ENCODE measurements at regions not wholly inside any gene's neighbourhood (a gene's known extent, or its start where the extent isn't known, plus 50 kb on each side); places are given as distances from the start of the nearest gene placed in this dataset.
A peak's percentile ranks its signal among the peaks of the same experiment; 100 is the strongest.

GRCh38 chr9:20205821-20206220 lies 416.5 kb downstream of the MLLT3 start:
- Mint-ChIP-seq H3K27ac (no peak overlapping the region), H3K9me3 (no peaks in the 10 kb centered on the region), H3K4me1 (peaks cover 23 to 31% of the 10 kb centered on the region in 2 donors), H3K27me3 (ENCODE audit: low read depth in 3 of 3) (peaks cover 0 to 5% (median 0%) of the 10 kb centered on the region in 3 donors), H3K36me3 (no peaks in the 10 kb centered on the region), H3K4me3 (no peak overlapping the region)
- no peak for DNase-seq

DNA sequence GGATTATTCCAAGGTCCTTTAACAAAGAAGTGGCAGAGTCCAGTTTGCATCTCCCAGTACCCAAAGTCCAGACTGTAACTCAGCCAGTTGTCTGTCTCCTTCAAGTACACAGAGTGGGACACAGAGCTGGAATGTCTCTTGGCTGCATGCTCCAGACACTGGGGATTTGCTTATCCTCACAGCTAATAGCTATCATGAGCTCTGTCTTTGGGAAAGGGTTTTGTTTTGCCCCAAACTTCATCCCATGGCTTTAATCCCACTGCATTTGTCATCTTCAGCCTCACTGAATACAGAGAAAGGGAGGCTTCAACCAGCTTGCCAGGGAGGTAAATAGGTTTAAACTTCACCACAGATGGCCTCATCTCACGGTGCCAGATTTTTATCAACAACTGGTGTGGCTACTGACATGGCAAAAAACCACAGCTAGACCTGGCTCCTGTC lies 412.2 kb upstream of the SLC24A2 start:
- Mint-ChIP-seq H3K36me3 (no peaks in the 10 kb centered on the region), H3K9me3 (peaks cover 0 to 9% (median 0%) of the 10 kb centered on the region in 6 donors), H3K4me3 (no peak overlapping the region), H3K27ac (no peak overlapping the region), H3K27me3 (ENCODE audit: low read depth in 3 of 3) (peaks cover 2 to 9% (median 2%) of the 10 kb centered on the region in 3 donors), H3K4me1 (no peaks in the 10 kb centered on the region)
- no peak for DNase-seq

- Mint-ChIP-seq H3K36me3 (peaks cover 0 to 2% (median 0%) of the 10 kb centered on the region in 3 donors), H3K27ac (no peak overlapping the region), H3K9me3 (peaks cover 0 to 14% (median 3%) of the 10 kb centered on the region in 6 donors), H3K27me3 (ENCODE audit: low read depth in 3 of 3) (peaks cover 2 to 9% (median 3%) of the 10 kb centered on the region in 3 donors), H3K4me1 (no peaks in the 10 kb centered on the region), H3K4me3 (no peak overlapping the region)
- no peak for DNase-seq
Observed at GRCh38 chr9:20200581-20200980, 411.7 kb upstream of the SLC24A2 start.

DNA sequence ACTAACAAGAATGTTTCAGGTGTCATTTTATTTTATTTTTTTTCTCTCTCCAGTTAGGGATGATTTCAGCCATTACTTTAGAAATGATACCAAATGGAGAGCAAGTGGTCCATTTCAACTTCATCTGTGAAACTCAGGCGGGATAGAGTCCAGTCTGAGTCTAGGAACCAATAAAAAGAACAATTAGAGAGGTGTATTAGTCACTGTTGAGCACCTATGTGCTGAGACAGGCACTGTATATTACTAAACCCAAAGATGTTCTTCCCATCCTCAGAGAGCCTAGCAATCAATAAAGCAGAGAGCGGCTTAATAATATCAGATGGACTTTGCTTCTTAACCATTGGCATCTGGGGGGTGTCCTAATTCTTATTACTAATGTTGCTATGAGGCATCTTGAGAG lies 410.3 kb upstream of the SLC24A2 start:
- no peak overlapping the region for H3K4me3 Mint-ChIP-seq
- H3K27me3 Mint-ChIP-seq (ENCODE audit: low read depth in 3 of 3): peaks cover 2 to 6% (median 3%) of the 10 kb centered on the region in 3 donors
- no peak overlapping the region for H3K27ac Mint-ChIP-seq
- H3K9me3 Mint-ChIP-seq: peaks cover 0 to 17% (median 5%) of the 10 kb centered on the region in 6 donors
- H3K4me1 Mint-ChIP-seq: no peaks in the 10 kb centered on the region
- no peak for DNase-seq
- peaks cover 0 to 4% (median 0%) of the 10 kb centered on the region in 3 donors for H3K36me3 Mint-ChIP-seq

- H3K27me3 Mint-ChIP-seq (ENCODE audit: low read depth in 3 of 3): peaks cover 2 to 6% (median 3%) of the 10 kb centered on the region in 3 donors
- H3K27ac Mint-ChIP-seq: no peak overlapping the region
- H3K4me3 Mint-ChIP-seq: no peak overlapping the region
- H3K36me3 Mint-ChIP-seq: peaks cover 0 to 4% (median 0%) of the 10 kb centered on the region in 3 donors
- H3K4me1 Mint-ChIP-seq: no peaks in the 10 kb centered on the region
- no peak for DNase-seq
- peaks cover 0 to 17% (median 5%) of the 10 kb centered on the region in 6 donors for H3K9me3 Mint-ChIP-seq
Observed at GRCh38 chr9:20197976-20198685, 409.3 kb upstream of the SLC24A2 start.

GRCh38 chr9:20191228-20191840 lies 402.5 kb upstream of the SLC24A2 start:
- H3K36me3 Mint-ChIP-seq: peaks cover 0 to 4% (median 1%) of the 10 kb centered on the region in 3 donors
- no peaks in the 10 kb centered on the region for H3K4me1 Mint-ChIP-seq
- no peak for DNase-seq
- peaks cover 2 to 11% (median 5%) of the 10 kb centered on the region in 6 donors for H3K9me3 Mint-ChIP-seq
- no peak overlapping the region for H3K4me3 Mint-ChIP-seq
- H3K27me3 Mint-ChIP-seq (ENCODE audit: low read depth in 3 of 3): peaks cover 0 to 4% (median 0%) of the 10 kb centered on the region in 3 donors
- no peak overlapping the region for H3K27ac Mint-ChIP-seq

- Mint-ChIP-seq H3K27ac (no peak overlapping the region), H3K9me3 (peaks cover 0 to 3% (median under 1%) of the 10 kb centered on the region in 6 donors), H3K4me3 (no peak overlapping the region), H3K27me3 (ENCODE audit: low read depth in 3 of 3) (peaks cover 0 to 2% (median 0%) of the 10 kb centered on the region in 3 donors), H3K4me1 (no peaks in the 10 kb centered on the region), H3K36me3 (peaks cover 0 to 4% (median 0%) of the 10 kb centered on the region in 3 donors)
- no peak for DNase-seq
Observed at GRCh38 chr9:20189871-20190270, 401.0 kb upstream of the SLC24A2 start.

GRCh38 chr9:20188616-20189369 lies 400.0 kb upstream of the SLC24A2 start:
- no peaks in the 10 kb centered on the region for H3K4me1 Mint-ChIP-seq
- H3K9me3 Mint-ChIP-seq: peaks cover 0 to 2% (median 0%) of the 10 kb centered on the region in 6 donors
- H3K36me3 Mint-ChIP-seq: peaks cover 0 to 7% (median 0%) of the 10 kb centered on the region in 3 donors
- no peak overlapping the region for H3K4me3 Mint-ChIP-seq
- no peak for DNase-seq
- H3K27me3 Mint-ChIP-seq (ENCODE audit: low read depth in 3 of 3): peaks cover 0 to 2% (median 0%) of the 10 kb centered on the region in 3 donors
- no peak overlapping the region for H3K27ac Mint-ChIP-seq

GRCh38 chr9:20187318-20187717 lies 398.5 kb upstream of the SLC24A2 start:
- Mint-ChIP-seq H3K4me3 (no peak overlapping the region), H3K9me3 (peaks cover 0 to 2% (median 0%) of the 10 kb centered on the region in 6 donors), H3K36me3 (peaks cover 0 to 7% (median 0%) of the 10 kb centered on the region in 3 donors), H3K27me3 (ENCODE audit: low read depth in 3 of 3) (peaks cover 0 to 2% (median 0%) of the 10 kb centered on the region in 3 donors), H3K4me1 (no peaks in the 10 kb centered on the region), H3K27ac (peak overlapping the region in 1 of 6 donors; percentile 12)
- no peak for DNase-seq

DNA sequence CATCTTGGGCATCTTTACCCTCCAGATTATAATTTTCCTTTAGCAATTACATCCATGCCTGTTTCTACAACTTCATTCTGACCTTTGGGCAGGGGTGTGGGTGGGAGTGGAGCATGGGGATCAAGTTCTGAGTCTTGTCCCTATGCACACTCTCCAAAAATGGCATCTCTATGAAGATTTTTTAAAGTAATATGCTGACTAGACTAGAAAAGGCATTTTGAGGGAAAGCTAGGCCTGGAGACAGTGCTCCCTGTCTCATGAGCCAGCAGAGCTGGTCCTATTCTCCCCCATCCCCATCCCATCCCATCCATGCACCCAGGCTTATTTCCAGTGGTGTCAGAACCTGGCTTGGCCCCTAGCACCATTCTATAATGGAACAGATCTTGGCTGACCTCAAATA lies 398.0 kb upstream of the SLC24A2 start:
- peaks cover 0 to 7% (median 0%) of the 10 kb centered on the region in 3 donors for H3K36me3 Mint-ChIP-seq
- no peak overlapping the region for H3K4me3 Mint-ChIP-seq
- H3K9me3 Mint-ChIP-seq: peaks cover 0 to 2% (median 0%) of the 10 kb centered on the region in 6 donors
- H3K4me1 Mint-ChIP-seq: no peaks in the 10 kb centered on the region
- H3K27me3 Mint-ChIP-seq (ENCODE audit: low read depth in 3 of 3): no peaks in the 10 kb centered on the region
- H3K27ac Mint-ChIP-seq: no peak overlapping the region
- no peak for DNase-seq

- Mint-ChIP-seq H3K36me3 (peaks cover 0 to 7% (median 0%) of the 10 kb centered on the region in 3 donors), H3K27me3 (ENCODE audit: low read depth in 3 of 3) (no peaks in the 10 kb centered on the region), H3K9me3 (peaks cover 0 to under 1% (median 0%) of the 10 kb centered on the region in 6 donors), H3K27ac (no peak overlapping the region), H3K4me3 (no peak overlapping the region), H3K4me1 (no peaks in the 10 kb centered on the region)
- DNase-seq: no peak
Observed at GRCh38 chr9:20186231-20186630, 397.4 kb upstream of the SLC24A2 start.

DNA sequence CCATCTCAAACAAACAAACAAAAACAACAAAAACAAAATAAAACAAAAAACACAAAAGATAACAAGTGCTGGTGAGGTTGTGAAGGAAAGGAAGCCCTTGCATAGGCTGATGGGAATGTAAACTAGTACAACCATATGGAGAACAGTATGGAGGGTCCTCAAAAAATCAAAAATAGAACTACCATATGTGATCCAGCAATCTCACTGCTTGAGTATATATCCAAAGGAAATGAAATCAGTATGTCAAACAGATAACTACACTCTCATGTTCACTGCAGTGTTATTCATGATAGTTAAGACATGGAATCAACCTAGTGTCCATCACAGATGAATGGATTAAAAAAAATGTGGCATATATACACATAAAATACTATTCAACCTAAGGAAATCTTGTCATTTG lies 395.7 kb upstream of the SLC24A2 start:
- Mint-ChIP-seq H3K4me3 (no peak overlapping the region), H3K27ac (no peak overlapping the region), H3K4me1 (no peaks in the 10 kb centered on the region), H3K9me3 (no peaks in the 10 kb centered on the region), H3K36me3 (peaks cover 0 to 7% (median 0%) of the 10 kb centered on the region in 3 donors), H3K27me3 (ENCODE audit: low read depth in 3 of 3) (no peaks in the 10 kb centered on the region)
- DNase-seq: no peak

DNA sequence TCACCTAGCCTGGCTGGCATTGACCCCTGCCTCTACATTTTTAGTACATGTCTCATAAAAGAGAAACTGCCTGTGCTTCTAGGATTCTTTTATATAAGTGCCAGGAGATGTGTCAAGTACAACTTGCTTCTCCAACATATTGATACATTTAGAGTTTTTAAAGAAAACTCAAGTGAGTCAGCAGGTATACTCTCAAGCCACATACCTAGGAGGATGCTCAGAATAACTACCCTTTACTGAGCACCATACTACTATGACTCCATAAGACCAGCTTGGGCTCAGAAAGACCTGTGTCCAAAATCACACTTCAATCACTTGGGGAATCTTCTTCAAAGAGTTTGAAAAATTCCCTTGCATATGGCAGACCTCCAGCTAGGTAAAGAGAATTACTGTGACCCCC lies 389.8 kb upstream of the SLC24A2 start:
- Mint-ChIP-seq H3K36me3 (no peaks in the 10 kb centered on the region), H3K4me1 (no peaks in the 10 kb centered on the region), H3K9me3 (no peaks in the 10 kb centered on the region), H3K27ac (no peak overlapping the region), H3K27me3 (ENCODE audit: low read depth in 3 of 3) (peaks cover 3 to 4% (median 3%) of the 10 kb centered on the region in 3 donors), H3K4me3 (no peak overlapping the region)
- no peak for DNase-seq

- Mint-ChIP-seq H3K27ac (no peak overlapping the region), H3K4me3 (no peak overlapping the region), H3K27me3 (ENCODE audit: low read depth in 3 of 3) (peaks cover 3 to 4% (median 3%) of the 10 kb centered on the region in 3 donors), H3K4me1 (no peaks in the 10 kb centered on the region), H3K9me3 (no peaks in the 10 kb centered on the region), H3K36me3 (no peaks in the 10 kb centered on the region)
- no peak for DNase-seq
Observed at GRCh38 chr9:20178197-20178596, 389.4 kb upstream of the SLC24A2 start.

Measured in immature natural killer cell (primary cell).